Keratinocyte (primary cell): ENCODE measurements at regions not wholly inside any gene's neighbourhood (a gene's known extent, or its start where the extent isn't known, plus 50 kb on each side); places are given as distances from the start of the nearest gene placed in this dataset.

Source experiments
- DNase-seq: peaks from one replicate; pipeline ENCODE4 v3.0.0-alpha.2; 2011; ENCODE audit warnings: low read depth, missing footprints, low spot score
- FAIRE-seq: peaks from 2 replicates; lab custom pipeline; 2011; peaks lifted over from hg19 to GRCh38; lab: Jason Lieb, UNC
- H2AFZ ChIP-seq: 2 replicates; pipeline ENCODE4 v1.6.0; 2012; ENCODE audit warnings: low read length, control low read depth, inconsistent platforms; ENCODE audit not compliant: control insufficient read depth
- H3K27ac ChIP-seq: 2 replicates; pipeline ENCODE4 v1.5.1; 2011; ENCODE audit warnings: low read length; ENCODE audit not compliant: control insufficient read depth, insufficient read depth
- H3K27me3 ChIP-seq: 3 replicates; pipeline ENCODE4 v1.6.0; 2011; ENCODE audit warnings: low read length; ENCODE audit not compliant: control insufficient read depth, insufficient read depth; ENCODE audit errors: extremely low read depth
- H3K36me3 ChIP-seq, 2 experiments: 2 replicates in 1 of 2; 3 replicates in 1 of 2; pipeline ENCODE4 v1.5.1; 2011; ENCODE audit warnings: low read length in 2 of 2, mild to moderate bottlenecking in 1 of 2; ENCODE audit not compliant: control insufficient read depth in 2 of 2, insufficient read depth in 2 of 2; ENCODE audit errors: extremely low read depth in 1 of 2
- H3K4me1 ChIP-seq: 3 replicates; pipeline ENCODE4 v1.5.1; 2011; ENCODE audit warnings: low read length; ENCODE audit not compliant: control insufficient read depth, insufficient read depth; ENCODE audit errors: extremely low read depth
- H3K4me2 ChIP-seq: 3 replicates; pipeline ENCODE4 v1.6.0; 2011; ENCODE audit warnings: low read depth, low read length; ENCODE audit not compliant: control insufficient read depth, insufficient read depth; ENCODE audit errors: extremely low read depth
- H3K4me3 ChIP-seq, 3 experiments: fragments of 200-600 bp in 1 of 3; sonication (generic) in 1 of 3; 2 replicates in 2 of 3; 3 replicates in 1 of 3; pipeline ENCODE4 v1.5.1; 2011 to 2016; ENCODE audit warnings: low read length in 3 of 3, mild to moderate bottlenecking in 3 of 3, control low read depth in 2 of 3, inconsistent platforms in 1 of 3, low read depth in 1 of 3, mixed read lengths in 1 of 3, mixed run types in 1 of 3, moderate library complexity in 1 of 3; ENCODE audit not compliant: control insufficient read depth in 2 of 3, insufficient read depth in 2 of 3; ENCODE audit errors: extremely low read depth in 1 of 3
- H3K79me2 ChIP-seq: 2 replicates; pipeline ENCODE4 v1.6.0; 2012; ENCODE audit warnings: low read length; ENCODE audit not compliant: control insufficient read depth, insufficient read depth
- H3K9ac ChIP-seq: 3 replicates; pipeline ENCODE4 v1.6.0; 2011; ENCODE audit warnings: low read length; ENCODE audit not compliant: control insufficient read depth, insufficient read depth; ENCODE audit errors: extremely low read depth
- H3K9me1 ChIP-seq: 3 replicates; pipeline ENCODE4 v1.6.0; 2011; ENCODE audit warnings: low read length; ENCODE audit not compliant: control insufficient read depth, insufficient read depth; ENCODE audit errors: extremely low read depth
- H3K9me3 ChIP-seq: 2 replicates; pipeline ENCODE4 v1.5.1; 2012; ENCODE audit warnings: low read depth, low read length; ENCODE audit not compliant: control insufficient read depth
- H4K20me1 ChIP-seq: 3 replicates; pipeline ENCODE4 v1.6.0; 2011; ENCODE audit warnings: low read length; ENCODE audit not compliant: control insufficient read depth, insufficient read depth; ENCODE audit errors: extremely low read depth
- CTCF ChIP-seq, 3 experiments: IDR thresholded peaks in 1 of 3; conservative IDR thresholded peaks in 1 of 3; optimal IDR thresholded peaks in 1 of 3; 2 replicates in 2 of 3; 3 replicates in 1 of 3; pipeline versions ENCODE3 to v1.5.1; 2011; ENCODE audit warnings: low read length in 3 of 3, mild to moderate bottlenecking in 3 of 3, moderate library complexity in 2 of 3, control low read depth in 1 of 3, inconsistent platforms in 1 of 3; ENCODE audit not compliant: insufficient read depth in 2 of 3; ENCODE audit errors: extremely low read depth in 1 of 3
- EZH2 ChIP-seq: IDR thresholded peaks from one replicate; pipeline ENCODE4 v1.6.1; 2012; ENCODE audit warnings: inconsistent platforms, mild to moderate bottlenecking, low read length, moderate library complexity
- dilution Hi-C: fragments of 300-500 bp; cut with MboI; formaldehyde crosslinking; loops from one replicate; pipeline ENCODE4 v1.7.0; 2020; ENCODE audit warnings: low sequenced_read_pairs; ENCODE audit not compliant: extremely low pct_ligation_motif_present

- Histone ChIP-seq H4K20me1 (no peaks in the 10 kb centered on the region), H3K4me2 (no peak overlapping the region), H3K4me3 (no peak overlapping the region), H3K9ac (no peak overlapping the region), H3K9me1 (no peaks in the 10 kb centered on the region), H2AFZ (no peak overlapping the region), H3K36me3 (no peaks in the 10 kb centered on the region), H3K4me1 (no peaks in the 10 kb centered on the region), H3K27me3 (no peaks in the 10 kb centered on the region), H3K79me2 (no peaks in the 10 kb centered on the region), H3K9me3 (no peaks in the 10 kb centered on the region), H3K27ac (no peak overlapping the region)
- DNase-seq: no peak
- no peak for FAIRE-seq
- TF ChIP-seq EZH2: no peak
- TF ChIP-seq CTCF (optimal IDR thresholded peaks at IDR 0.05 in 1 of 3, IDR thresholded peaks at IDR 0.05 in 1 of 3, conservative IDR thresholded peaks at IDR 0.05 in 1 of 3; ENCODE audit: extremely low read depth in 1 of 3, insufficient read depth in 2 of 3, low read length in 3 of 3): no peak
- dilution Hi-C loops: no loop called here
These were observed 233.3 kb upstream of the GRAMD2B start for GRCh38 chr5:126189862-126190261.

GRCh38 chr5:126192226-126192625 lies 231.0 kb upstream of the GRAMD2B start:
- FAIRE-seq (no peak), DNase-seq (no peak)
- Histone ChIP-seq H3K9ac (no peak overlapping the region), H3K79me2 (no peaks in the 10 kb centered on the region), H3K4me1 (no peaks in the 10 kb centered on the region), H2AFZ (no peak overlapping the region), H3K9me1 (no peaks in the 10 kb centered on the region), H3K4me3 (no peak overlapping the region), H3K9me3 (no peaks in the 10 kb centered on the region), H3K27ac (no peak overlapping the region), H3K27me3 (no peaks in the 10 kb centered on the region), H4K20me1 (no peaks in the 10 kb centered on the region), H3K4me2 (no peak overlapping the region), H3K36me3 (no peaks in the 10 kb centered on the region)
- dilution Hi-C loops: no loop called here
- no peak for TF ChIP-seq CTCF (optimal IDR thresholded peaks at IDR 0.05 in 1 of 3, IDR thresholded peaks at IDR 0.05 in 1 of 3, conservative IDR thresholded peaks at IDR 0.05 in 1 of 3; ENCODE audit: extremely low read depth in 1 of 3, insufficient read depth in 2 of 3, low read length in 3 of 3)
- TF ChIP-seq EZH2: no peak
